Spleen (tissue), 11 donors: ENCODE measurements at regions not wholly inside any gene's neighbourhood (a gene's known extent, or its start where the extent isn't known, plus 50 kb on each side); places are given as distances from the start of the nearest gene placed in this dataset.
A peak's percentile ranks its signal among the peaks of the same experiment; 100 is the strongest.
"Not testable (repeated sequence)": the region's sequence is repeated elsewhere in the genome, so short reads cannot be mapped to it uniquely, and the experiment has no call there.

Experiments
- DNase-seq: peaks from one replicate; pipeline ENCODE4 v3.0.0-alpha.2; 2020
- H3K27ac ChIP-seq, 8 donors: fragments of 200-600 bp; sonication (generic) in 7 of 8; 1 replicate in 4 of 8; 2 replicates in 4 of 8; pipeline versions ENCODE4 v1.5.0 to v1.8.0; 2016 to 2021; ENCODE audit warnings: inconsistent platforms in 4 of 8, mild to moderate bottlenecking in 4 of 8, moderate library complexity in 1 of 8
- H3K27me3 ChIP-seq, 7 donors: fragments of 200-600 bp; sonication (generic) in 6 of 7; replicated peaks in 1 of 7; 1 replicate in 4 of 7; 2 replicates in 3 of 7; pipeline versions ENCODE4 v1.5.0 to v1.8.0; 2016 to 2021; ENCODE audit warnings: inconsistent platforms in 3 of 7, mild to moderate bottlenecking in 1 of 7
- H3K36me3 ChIP-seq, 6 donors: fragments of 200-600 bp; sonication (generic) in 5 of 6; 1 replicate in 4 of 6; 2 replicates in 2 of 6; pipeline versions ENCODE4 v1.5.0 to v1.8.0; 2016 to 2021; ENCODE audit warnings: inconsistent platforms in 2 of 6
- H3K4me1 ChIP-seq, 6 donors: fragments of 200-600 bp; sonication (generic) in 5 of 6; 1 replicate in 3 of 6; 2 replicates in 3 of 6; pipeline versions ENCODE4 v1.5.0 to v1.8.0; 2016 to 2021; ENCODE audit warnings: inconsistent platforms in 3 of 6
- H3K4me3 ChIP-seq, 8 donors: fragments of 200-600 bp; sonication (generic) in 7 of 8; 1 replicate in 4 of 8; 2 replicates in 4 of 8; pipeline versions ENCODE4 v1.5.0 to v1.8.0; 2016 to 2021; ENCODE audit warnings: inconsistent platforms in 4 of 8, mild to moderate bottlenecking in 4 of 8, moderate library complexity in 2 of 8
- H3K9me3 ChIP-seq, 8 donors: fragments of 200-600 bp; sonication (generic) in 7 of 8; 1 replicate in 4 of 8; 2 replicates in 4 of 8; pipeline versions ENCODE4 v1.5.0 to v1.8.0; 2016 to 2021; ENCODE audit warnings: inconsistent platforms in 4 of 8
- CTCF ChIP-seq, 11 experiments: fragments of 200-600 bp in 7 of 11; fragments of 450-650 bp in 4 of 11; sonication (generic) in 4 of 11; IDR thresholded peaks in 8 of 11; conservative IDR thresholded peaks in 3 of 11; 1 replicate in 7 of 11; 2 replicates in 4 of 11; pipeline versions ENCODE4 v1.4.0 to v1.8.0; 2016 to 2021; ENCODE audit warnings: antibody characterized with exemption in 11 of 11, inconsistent platforms in 4 of 11, mild to moderate bottlenecking in 1 of 11
- POLR2A ChIP-seq, 3 donors: fragments of 450-650 bp; IDR thresholded peaks; one replicate each; pipeline ENCODE4 v1.5.1; 2017; ENCODE audit warnings: antibody characterized with exemption in 3 of 3, mild to moderate bottlenecking in 1 of 3
- POLR2AphosphoS5 ChIP-seq, 3 donors: sonication (generic); formaldehyde crosslinking; IDR thresholded peaks; one replicate each; pipeline ENCODE4 v1.5.1; 2017; ENCODE audit warnings: antibody characterized with exemption in 3 of 3
- WGBS, 5 donors: extraction: QIAGEN DNeasy Blood & Tissue Kit in 3 of 5; methylation state at CpG; one replicate each; pipeline versions ENCODE4 v1.1.5 to v1.1.7; 2013 to 2018; 5-methylcytosine and 5-hydroxymethylcytosine counted together
- intact Hi-C: fragments of 100-400 bp; cut with DNase I; formaldehyde crosslinking; loops from one replicate; pipeline ENCODE4 v1.15.0; 2023; ENCODE audit warnings: low total_unique reads
- donor health status: healthy with polysubstance abuse.
- donor health status: DM: no; HTN: no; CAD: no; lungs with moderate emphysema.
- donor health status: DM: no; HTN: no; CAD: no.
- donor health status: Bipolar disorder and iron deficiency.
- donor health status: healthy.
- donor health status: DM: no; HTN: no; CAD: no.
- donor health status: DM: yes; HTN: yes; CAD: no.

DNA sequence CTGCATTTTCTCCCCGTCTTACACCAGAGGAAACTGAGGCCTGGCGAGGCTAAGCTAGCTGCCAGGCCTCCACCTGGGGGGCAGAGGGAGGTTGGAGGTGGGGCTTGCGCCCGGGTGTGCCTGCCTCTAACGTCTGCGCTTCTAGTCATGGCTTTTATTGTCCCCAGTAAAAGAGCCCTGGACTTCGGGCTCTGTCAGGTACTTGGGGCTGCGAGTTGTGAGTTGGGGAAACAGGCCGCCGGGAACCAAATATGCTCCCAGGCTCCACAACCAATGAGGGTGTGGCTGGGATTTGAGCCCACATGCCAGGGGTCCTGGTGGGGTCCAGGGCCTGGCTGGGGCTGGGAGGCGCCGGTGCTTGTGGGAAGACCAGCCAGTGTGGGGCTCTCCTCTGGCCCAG lies 57.4 kb upstream of the NOTCH1 start:
- Histone ChIP-seq H3K27ac (peak overlapping the region in 6 of 8 donors; percentile 26 to 79 (median 62)), H3K27me3 (peaks cover 0 to 74% (median 0%) of the 10 kb centered on the region in 7 donors), H3K9me3 (no peaks in the 10 kb centered on the region), H3K36me3 (no peaks in the 10 kb centered on the region), H3K4me3 (no peak overlapping the region), H3K4me1 (peaks cover 0 to 66% (median 28%) of the 10 kb centered on the region in 6 donors)
- TF ChIP-seq CTCF (IDR thresholded peaks at IDR 0.05 in 8 of 11, conservative IDR thresholded peaks at IDR 0.05 in 3 of 11) (no peak), POLR2AphosphoS5 (IDR thresholded peaks at IDR 0.05) (no peak), POLR2A (IDR thresholded peaks at IDR 0.05) (no peak)
- no peak for DNase-seq
- WGBS, 5 donors = 85 to 93% (median 90%) methylated on average over 6 to 12 of the region's 12 CpGs
- intact Hi-C loops = no loop called here

DNA sequence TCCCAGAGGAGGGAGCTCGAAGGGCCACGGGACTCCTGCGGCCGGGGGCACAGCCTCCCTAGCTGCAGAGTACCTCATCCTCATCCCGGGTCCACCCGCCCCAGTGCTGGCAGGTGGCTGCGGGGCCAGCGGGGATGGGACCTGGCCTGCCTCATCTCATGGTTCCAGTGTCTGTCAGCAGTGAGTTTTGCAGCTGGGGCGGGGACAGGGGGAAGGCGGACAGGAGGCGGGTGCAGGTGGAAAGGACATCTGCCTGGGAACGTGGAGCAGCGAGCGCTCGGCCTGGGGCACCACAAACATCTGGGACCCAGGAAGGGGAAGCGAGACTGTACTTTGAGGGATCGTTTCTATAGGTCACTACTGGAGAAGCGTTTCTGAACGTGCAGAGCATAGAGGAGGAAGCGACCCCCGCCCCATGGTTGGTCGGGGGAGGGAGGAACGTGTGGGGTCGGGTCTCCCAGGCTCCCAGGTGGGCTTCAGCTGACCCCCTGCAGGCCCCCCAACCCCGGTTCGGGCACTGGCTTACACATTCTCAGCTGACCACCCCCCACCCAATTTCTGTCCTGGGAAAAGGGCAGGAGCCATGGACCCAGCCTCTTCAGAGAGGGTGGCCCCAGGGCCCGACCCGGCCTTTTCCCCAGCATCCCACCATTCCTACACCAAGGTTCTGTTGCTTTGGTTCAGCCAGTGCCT lies 56.5 kb upstream of the NOTCH1 start:
- TF ChIP-seq CTCF (IDR thresholded peaks at IDR 0.05 in 8 of 11, conservative IDR thresholded peaks at IDR 0.05 in 3 of 11) = no peak
- TF ChIP-seq POLR2A (IDR thresholded peaks at IDR 0.05) = no peak
- no peak for TF ChIP-seq POLR2AphosphoS5 (IDR thresholded peaks at IDR 0.05)

GRCh38 chr9:136601250-136601973 lies 55.6 kb upstream of the NOTCH1 start:
- Histone ChIP-seq H3K27me3 (peaks cover 0 to 83% (median 0%) of the 10 kb centered on the region in 7 donors), H3K4me1 (peaks cover 0 to 51% (median 28%) of the 10 kb centered on the region in 6 donors)
- H3K4me3 ChIP-seq, H3K27ac ChIP-seq, intact Hi-C loops, DNase-seq, H3K9me3 ChIP-seq, H3K36me3 ChIP-seq: not testable (repeated sequence)
- WGBS, 5 donors = 85 to 91% (median 90%) methylated on average over 24 to 31 of the region's 31 CpGs

More for the DNA sequence above, 56.5 kb upstream of the NOTCH1 start:
- Histone ChIP-seq H3K27ac (no peak overlapping the region), H3K4me3 (no peak overlapping the region), H3K36me3 (no peaks in the 10 kb centered on the region), H3K4me1 (peaks cover 0 to 61% (median 31%) of the 10 kb centered on the region in 6 donors), H3K27me3 (peaks cover 0 to 82% (median 0%) of the 10 kb centered on the region in 7 donors), H3K9me3 (no peaks in the 10 kb centered on the region)
- DNase-seq = no peak
- WGBS, 5 donors = 49 to 66% (median 58%) methylated on average over 23 to 28 of the region's 28 CpGs
- intact Hi-C loops = no loop called here

DNA sequence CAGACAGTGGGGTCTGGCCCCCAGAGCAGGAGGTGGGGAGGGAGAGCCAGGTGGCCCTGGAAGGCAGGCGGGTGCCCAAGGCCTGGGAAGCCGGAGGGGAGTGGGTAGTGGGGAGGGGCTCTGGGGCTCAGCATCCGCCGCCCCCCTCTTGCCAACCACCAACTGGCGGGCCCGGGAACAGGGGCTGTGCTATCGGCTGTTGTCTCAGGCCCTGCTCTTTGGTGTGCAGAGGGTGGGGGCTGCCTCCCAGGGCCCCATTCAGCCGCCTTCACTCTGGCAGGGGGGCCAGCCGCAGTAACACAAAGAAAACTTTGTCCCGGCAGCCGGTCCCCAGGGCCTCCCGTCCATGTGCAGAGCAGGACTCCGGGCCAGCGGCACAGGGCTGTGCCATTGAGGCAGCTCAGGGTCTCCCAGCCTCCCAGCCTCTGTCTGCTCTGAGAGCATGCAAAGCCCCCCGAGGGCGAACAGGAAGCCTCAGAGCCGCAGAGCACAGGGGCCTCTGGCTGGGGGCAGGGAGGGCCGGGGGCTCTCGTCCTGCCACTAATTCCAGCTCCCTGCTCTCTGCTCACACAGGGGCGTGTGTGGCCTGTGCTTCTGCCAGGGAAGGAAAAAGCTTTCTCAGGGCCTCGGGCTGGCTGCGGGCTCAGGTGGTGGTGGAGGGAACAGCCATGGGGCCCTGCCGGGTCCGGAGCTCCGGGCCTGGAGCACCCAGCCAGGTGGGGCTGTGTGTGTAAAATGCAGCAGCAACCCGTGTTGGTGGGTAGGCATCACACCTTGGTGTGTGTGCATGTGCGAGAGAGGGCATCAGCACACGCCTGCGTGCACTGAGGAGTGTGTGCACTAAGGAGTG lies 54.2 kb upstream of the NOTCH1 start:
- H3K27ac ChIP-seq = no peak overlapping the region
- intact Hi-C loops = no loop called here
- WGBS, 5 donors = 42 to 51% (median 47%) methylated on average over 22 to 29 of the region's 29 CpGs
- H3K36me3 ChIP-seq = no peaks in the 10 kb centered on the region
- TF ChIP-seq POLR2AphosphoS5 (IDR thresholded peaks at IDR 0.05) (no peak), CTCF (IDR thresholded peaks at IDR 0.05 in 8 of 11, conservative IDR thresholded peaks at IDR 0.05 in 3 of 11) (no peak), POLR2A (IDR thresholded peaks at IDR 0.05) (no peak)
- peaks cover 0 to 70% (median 0%) of the 10 kb centered on the region in 7 donors for H3K27me3 ChIP-seq
- DNase-seq = no peak
- no peak overlapping the region for H3K4me3 ChIP-seq
- no peaks in the 10 kb centered on the region for H3K9me3 ChIP-seq
- H3K4me1 ChIP-seq = peaks cover 0 to 42% (median 21%) of the 10 kb centered on the region in 6 donors
